ENCODE measurements at regions not wholly inside any gene's neighbourhood (a gene's known extent, or its start where the extent isn't known, plus 50 kb on each side); places are given as distances from the start of the nearest gene placed in this dataset.
"Not testable (repeated sequence)": the region's sequence is repeated elsewhere in the genome, so short reads cannot be mapped to it uniquely, and the experiment has no call there.

GRCh38 chr12:59517522-59517921, 78.3 kb upstream of the SLC16A7 start:
- DNase-seq (ENCODE audit: low spot score), result no peak

GRCh38 chr12:59500915-59501314, 94.9 kb upstream of the SLC16A7 start:
- no peak for DNase-seq (ENCODE audit: low spot score)

GRCh38 chr12:59500335-59500734, 95.5 kb upstream of the SLC16A7 start:
- no peak for DNase-seq (ENCODE audit: low spot score)

GRCh38 chr12:59499774-59500173, 96.1 kb upstream of the SLC16A7 start:
- no peak for DNase-seq (ENCODE audit: low spot score)

GRCh38 chr12:59494617-59495016, 101.2 kb upstream of the SLC16A7 start:
- no peak for DNase-seq (ENCODE audit: low spot score)

GRCh38 chr12:59491877-59492276, 104.0 kb upstream of the SLC16A7 start:
- DNase-seq (ENCODE audit: low spot score), result no peak

GRCh38 chr12:59486827-59487226, 109.0 kb upstream of the SLC16A7 start:
- DNase-seq (ENCODE audit: low spot score), result no peak

GRCh38 chr12:59484575-59484974, 111.3 kb upstream of the SLC16A7 start:
- no peak for DNase-seq (ENCODE audit: low spot score)

GRCh38 chr12:59474236-59474635, 121.6 kb upstream of the SLC16A7 start:
- not testable (repeated sequence) for DNase-seq (ENCODE audit: low spot score)

GRCh38 chr12:59472273-59472672, 123.6 kb upstream of the SLC16A7 start:
- no peak for DNase-seq (ENCODE audit: low spot score)

- DNase-seq (ENCODE audit: low spot score), result peak; percentile 40
These were observed 135.7 kb upstream of the SLC16A7 start for GRCh38 chr12:59459966-59460660.

GRCh38 chr12:59453475-59453874, 142.4 kb upstream of the SLC16A7 start:
- no peak for DNase-seq (ENCODE audit: low spot score)

GRCh38 chr12:59452746-59453145, 143.1 kb upstream of the SLC16A7 start:
- DNase-seq (ENCODE audit: low spot score), result peak; percentile 25

GRCh38 chr12:59452259-59452658, 143.6 kb upstream of the SLC16A7 start:
- peak; percentile 75 for DNase-seq (ENCODE audit: low spot score)

- DNase-seq (ENCODE audit: low spot score), result no peak
These were observed 149.7 kb upstream of the SLC16A7 start for GRCh38 chr12:59446116-59446515.

- no peak for DNase-seq (ENCODE audit: low spot score)
These were observed 150.9 kb upstream of the SLC16A7 start for GRCh38 chr12:59444932-59445331.

- DNase-seq (ENCODE audit: low spot score), result no peak
These were observed 163.8 kb upstream of the SLC16A7 start for GRCh38 chr12:59432057-59432456.

GRCh38 chr12:59431266-59431665, 164.6 kb upstream of the SLC16A7 start:
- DNase-seq (ENCODE audit: low spot score), result no peak

- DNase-seq (ENCODE audit: low spot score), result no peak
These were observed 166.1 kb upstream of the SLC16A7 start for GRCh38 chr12:59429766-59430165.

GRCh38 chr12:59425798-59426197, 170.0 kb upstream of the SLC16A7 start:
- DNase-seq (ENCODE audit: low spot score), result peak; percentile 15

GRCh38 chr12:59424666-59425065, 171.2 kb upstream of the SLC16A7 start:
- not testable (repeated sequence) for DNase-seq (ENCODE audit: low spot score)

- DNase-seq (ENCODE audit: low spot score), result no peak
These were observed 181.8 kb upstream of the SLC16A7 start for GRCh38 chr12:59414051-59414450.

GRCh38 chr12:59408431-59408830, 187.4 kb upstream of the SLC16A7 start:
- DNase-seq (ENCODE audit: low spot score), result no peak

- no peak for DNase-seq (ENCODE audit: low spot score)
These were observed 188.0 kb upstream of the SLC16A7 start for GRCh38 chr12:59407799-59408198.
